Common myeloid progenitor, CD34-positive (primary cell): ENCODE measurements at regions not wholly inside any gene's neighbourhood (a gene's known extent, or its start where the extent isn't known, plus 50 kb on each side); places are given as distances from the start of the nearest gene placed in this dataset.

Experiments
- CTCF ChIA-PET: fragments of 350-600 bp; sonication (Branson Sonifier 250); formaldehyde crosslinking; loops from one replicate; lab custom pipeline; 2021; ENCODE audit warnings: antibody characterized with exemption; lab: Charles Lee
- POLR2A ChIA-PET: fragments of 350-600 bp; sonication (Branson Sonifier 250); formaldehyde crosslinking; loops from one replicate; lab custom pipeline; 2021; ENCODE audit warnings: antibody characterized with exemption; lab: Charles Lee
- DNase-seq, 3 donors: peaks; one replicate each; pipeline versions ENCODE4 v3.0.0 to v3.0.0-alpha.2; 2013
- H3K27ac ChIP-seq, 2 experiments: 1 replicate in 1 of 2; 2 replicates in 1 of 2; pipeline ENCODE4 v1.7.0; 2013; ENCODE audit warnings: inconsistent platforms in 2 of 2, low read length in 2 of 2, mild to moderate bottlenecking in 2 of 2, low read depth in 1 of 2, moderate library complexity in 1 of 2; ENCODE audit not compliant: severe bottlenecking in 2 of 2, insufficient read depth in 1 of 2, poor library complexity in 1 of 2
- H3K27me3 ChIP-seq, 5 experiments: replicated peaks in 2 of 5; 1 replicate in 3 of 5; 2 replicates in 2 of 5; pipeline versions ENCODE4 v1.6.1 to v1.7.0; 2013; ENCODE audit warnings: low read length in 4 of 5, mild to moderate bottlenecking in 2 of 5, moderate library complexity in 2 of 5, inconsistent platforms in 1 of 5; ENCODE audit not compliant: insufficient read depth in 5 of 5, control insufficient read depth in 4 of 5
- H3K36me3 ChIP-seq, 4 experiments: 1 replicate in 2 of 4; 2 replicates in 2 of 4; pipeline versions ENCODE4 v1.6.1 to v1.7.0; 2013; ENCODE audit warnings: low read length in 3 of 4, control low read depth in 1 of 4, mild to moderate bottlenecking in 1 of 4; ENCODE audit not compliant: control insufficient read depth in 4 of 4, insufficient read depth in 4 of 4
- H3K4me1 ChIP-seq, 4 experiments: 1 replicate in 3 of 4; 2 replicates in 1 of 4; pipeline versions ENCODE4 v1.6.1 to v1.7.1; 2013; ENCODE audit warnings: low read length in 3 of 4, mild to moderate bottlenecking in 3 of 4, control low read depth in 1 of 4, inconsistent platforms in 1 of 4, moderate library complexity in 1 of 4; ENCODE audit not compliant: control insufficient read depth in 4 of 4, insufficient read depth in 4 of 4; ENCODE audit errors: control extremely low read depth in 1 of 4
- H3K4me3 ChIP-seq, 7 experiments: 1 replicate in 4 of 7; 2 replicates in 3 of 7; pipeline versions ENCODE4 v1.5.1 to v1.7.0; 2013; ENCODE audit warnings: mild to moderate bottlenecking in 7 of 7, low read length in 6 of 7, moderate library complexity in 6 of 7, inconsistent platforms in 2 of 7, low read depth in 2 of 7, control low read depth in 1 of 7; ENCODE audit not compliant: insufficient read depth in 4 of 7, control insufficient read depth in 1 of 7; ENCODE audit errors: extremely low read depth in 1 of 7
- H3K9me3 ChIP-seq, 5 experiments: 1 replicate in 4 of 5; 2 replicates in 1 of 5; pipeline versions ENCODE4 v1.6.1 to v1.7.1; 2013; ENCODE audit warnings: low read length in 4 of 5, mild to moderate bottlenecking in 2 of 5, inconsistent platforms in 1 of 5, low read depth in 1 of 5, moderate library complexity in 1 of 5; ENCODE audit not compliant: control insufficient read depth in 4 of 5, insufficient read depth in 2 of 5; ENCODE audit errors: control extremely low read depth in 1 of 5
- WGBS: methylation state at CpG from one replicate; pipeline ENCODE4 v1.1.5; 2013; ENCODE audit not compliant: insufficient coverage; 5-methylcytosine and 5-hydroxymethylcytosine counted together

- H3K4me1 ChIP-seq, result no peaks in the 10 kb centered on the region
- no peak overlapping the region for H3K27ac ChIP-seq
- WGBS, result 100% methylated on average over 1 of the region's 3 CpGs
- POLR2A ChIA-PET, result no interaction called here
- no peaks in the 10 kb centered on the region for H3K27me3 ChIP-seq
- CTCF ChIA-PET, result no interaction called here
- no peak for DNase-seq
- peaks cover 0 to 27% (median 6%) of the 10 kb centered on the region in 5 experiments for H3K9me3 ChIP-seq
- H3K4me3 ChIP-seq, result no peak overlapping the region
- no peaks in the 10 kb centered on the region for H3K36me3 ChIP-seq
Observed at GRCh38 chr3:13705051-13705450, 156.1 kb downstream of the FBLN2 start.

- ChIA-PET CTCF (no interaction called here), POLR2A (interaction anchor here (0.7 kb wide), 1 partner anchor 528 kb away, joined by 3 read pairs; no protein-coding TSS in a partner anchor)
- Histone ChIP-seq H3K4me1 (no peaks in the 10 kb centered on the region), H3K36me3 (no peaks in the 10 kb centered on the region), H3K27me3 (no peaks in the 10 kb centered on the region), H3K27ac (no peak overlapping the region), H3K9me3 (peaks cover 0 to 21% (median 6%) of the 10 kb centered on the region in 5 experiments), H3K4me3 (no peak overlapping the region)
- DNase-seq, result no peak
- WGBS, result 91% methylated on average over 6 of the region's 6 CpGs
Observed at GRCh38 chr3:13704174-13704573, 155.2 kb downstream of the FBLN2 start.

GRCh38 chr3:13703071-13703470 is 154.1 kb downstream of the FBLN2 start:
- 96% methylated on average over 4 of the region's 5 CpGs for WGBS
- H3K9me3 ChIP-seq, result peaks cover 0 to 20% (median 6%) of the 10 kb centered on the region in 5 experiments
- CTCF ChIA-PET, result no interaction called here

GRCh38 chr3:13702286-13702685 is 153.4 kb downstream of the FBLN2 start:
- no peak for DNase-seq
- H3K9me3 ChIP-seq, result peaks cover 0 to 15% (median 5%) of the 10 kb centered on the region in 5 experiments
- CTCF ChIA-PET, result no interaction called here
- H3K27ac ChIP-seq, result no peak overlapping the region
- H3K4me3 ChIP-seq, result no peak overlapping the region
- H3K4me1 ChIP-seq, result no peaks in the 10 kb centered on the region
- H3K27me3 ChIP-seq, result peaks cover 0 to 3% (median 0%) of the 10 kb centered on the region in 5 experiments
- WGBS, result 92% methylated on average over 7 of the region's 7 CpGs
- POLR2A ChIA-PET, result no interaction called here
- no peaks in the 10 kb centered on the region for H3K36me3 ChIP-seq

More at GRCh38 chr3:13703071-13703470, 154.1 kb downstream of the FBLN2 start:
- no peak for DNase-seq
- POLR2A ChIA-PET, result no interaction called here
- Histone ChIP-seq H3K36me3 (no peaks in the 10 kb centered on the region), H3K27me3 (peaks cover 0 to 3% (median 0%) of the 10 kb centered on the region in 5 experiments), H3K4me1 (no peaks in the 10 kb centered on the region), H3K27ac (no peak overlapping the region), H3K4me3 (no peak overlapping the region)

GRCh38 chr3:13700889-13701288 is 152.0 kb downstream of the FBLN2 start:
- ChIA-PET CTCF (no interaction called here), POLR2A (no interaction called here)
- Histone ChIP-seq H3K27me3 (peaks cover 0 to 3% (median 0%) of the 10 kb centered on the region in 5 experiments), H3K36me3 (no peaks in the 10 kb centered on the region), H3K4me1 (no peaks in the 10 kb centered on the region), H3K4me3 (no peak overlapping the region), H3K27ac (no peak overlapping the region), H3K9me3 (peaks cover 0 to 9% (median 4%) of the 10 kb centered on the region in 5 experiments)
- WGBS, result 86% methylated on average over 6 of the region's 8 CpGs
- DNase-seq, result no peak

- ChIA-PET CTCF (no interaction called here), POLR2A (no interaction called here)
- peaks cover 0 to 5% (median 4%) of the 10 kb centered on the region in 5 experiments for H3K9me3 ChIP-seq
- no peaks in the 10 kb centered on the region for H3K36me3 ChIP-seq
- H3K27me3 ChIP-seq, result peaks cover 0 to 3% (median 0%) of the 10 kb centered on the region in 5 experiments
- H3K4me3 ChIP-seq, result no peak overlapping the region
- no peak for DNase-seq
- 96% methylated on average over 6 of the region's 7 CpGs for WGBS
- no peak overlapping the region for H3K27ac ChIP-seq
- H3K4me1 ChIP-seq, result no peaks in the 10 kb centered on the region
Observed at GRCh38 chr3:13700362-13700761, 151.4 kb downstream of the FBLN2 start.

- H3K36me3 ChIP-seq, result no peaks in the 10 kb centered on the region
- WGBS, result 100% methylated on average over 1 of the region's 2 CpGs
- peaks cover 0 to 3% (median 2%) of the 10 kb centered on the region in 5 experiments for H3K27me3 ChIP-seq
- ChIA-PET POLR2A (no interaction called here), CTCF (no interaction called here)
- no peaks in the 10 kb centered on the region for H3K4me1 ChIP-seq
- H3K27ac ChIP-seq, result no peak overlapping the region
- H3K4me3 ChIP-seq, result no peak overlapping the region
- H3K9me3 ChIP-seq, result peaks cover 0 to 4% (median 0%) of the 10 kb centered on the region in 5 experiments
- DNase-seq, result no peak
Observed at GRCh38 chr3:13696699-13697098, 147.8 kb downstream of the FBLN2 start.
